GM21381 (cell line): ENCODE measurements at regions not wholly inside any gene's neighbourhood (a gene's known extent, or its start where the extent isn't known, plus 50 kb on each side); places are given as distances from the start of the nearest gene placed in this dataset.

Experiments
- ATAC-seq: cut with Tn5 transposase; IDR thresholded peaks from one replicate; pipeline ENCODE4 v1.9.1; 2021; ENCODE audit warnings: mild to moderate bottlenecking, moderate library complexity; ENCODE audit not compliant: unreplicated experiment

DNA sequence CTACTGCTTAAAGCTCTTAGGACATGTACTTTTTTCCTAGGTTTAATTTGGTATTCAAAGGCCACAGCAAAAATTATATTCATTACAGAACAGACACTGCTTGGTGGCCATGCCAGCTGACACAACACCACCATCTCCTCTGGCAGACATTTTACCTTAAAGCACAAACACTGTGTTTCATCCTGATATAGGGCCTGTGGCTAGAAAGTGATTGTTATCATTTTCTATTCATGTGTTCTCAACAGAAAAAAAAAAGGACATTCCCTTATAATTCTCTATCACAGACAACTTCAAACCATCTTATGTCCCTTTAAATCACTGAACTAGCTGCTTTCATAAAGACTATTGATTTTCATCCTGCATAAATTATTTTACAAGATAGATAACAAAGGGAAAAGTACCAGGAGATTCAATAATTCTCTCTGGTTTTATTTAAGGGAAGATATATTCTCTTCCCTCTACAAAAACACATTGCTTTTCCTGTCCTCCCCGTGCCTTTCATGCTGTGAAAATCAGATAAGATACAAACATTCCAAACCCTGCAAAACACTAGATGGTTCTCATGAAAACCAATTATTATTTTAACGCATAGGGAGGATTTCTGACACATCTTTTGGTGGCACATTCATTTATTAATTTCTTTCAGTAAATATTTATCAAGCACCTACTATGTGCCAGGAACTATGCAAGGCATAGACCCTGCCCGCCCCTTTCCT, 139.3 kb upstream of the TMCC3 start:
- ATAC-seq = no peak

DNA sequence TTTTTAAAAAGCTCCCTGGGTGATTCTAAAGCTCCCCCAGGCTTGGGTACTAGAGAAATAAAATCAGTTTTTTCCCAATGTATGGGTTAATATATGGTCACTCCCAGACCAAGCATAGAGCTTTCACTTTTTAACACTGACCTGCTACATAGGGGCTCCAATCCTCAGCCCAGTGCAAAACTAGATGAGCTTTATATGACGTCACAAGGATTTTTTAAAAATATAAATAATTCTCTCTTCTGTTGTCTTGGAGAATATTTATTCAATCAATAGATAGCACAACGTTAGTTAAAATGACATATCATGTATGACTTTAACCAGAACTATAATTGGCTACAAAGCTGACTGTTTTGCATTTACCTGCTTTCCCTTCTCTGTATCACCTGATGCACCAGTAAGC, 137.9 kb upstream of the TMCC3 start:
- ATAC-seq = no peak

DNA sequence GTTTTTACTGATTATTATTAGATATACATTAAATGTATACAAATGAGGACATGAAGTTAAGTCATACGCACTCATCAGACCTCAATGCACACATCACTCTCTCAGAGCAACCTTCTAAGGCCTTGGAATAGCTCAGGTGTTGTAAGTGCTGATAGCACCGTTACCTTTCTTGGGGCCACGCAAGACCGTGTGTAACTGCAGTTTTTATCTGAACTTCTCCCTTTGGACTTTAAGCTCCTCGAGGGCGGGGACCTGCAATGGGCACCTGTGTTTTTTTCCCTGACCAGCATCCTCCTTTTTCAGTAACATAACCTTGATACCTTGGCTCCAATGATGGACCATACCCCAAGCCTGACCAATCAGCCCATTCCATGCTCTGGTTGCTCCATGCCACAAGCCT, 136.5 kb upstream of the TMCC3 start:
- ATAC-seq = no peak

DNA sequence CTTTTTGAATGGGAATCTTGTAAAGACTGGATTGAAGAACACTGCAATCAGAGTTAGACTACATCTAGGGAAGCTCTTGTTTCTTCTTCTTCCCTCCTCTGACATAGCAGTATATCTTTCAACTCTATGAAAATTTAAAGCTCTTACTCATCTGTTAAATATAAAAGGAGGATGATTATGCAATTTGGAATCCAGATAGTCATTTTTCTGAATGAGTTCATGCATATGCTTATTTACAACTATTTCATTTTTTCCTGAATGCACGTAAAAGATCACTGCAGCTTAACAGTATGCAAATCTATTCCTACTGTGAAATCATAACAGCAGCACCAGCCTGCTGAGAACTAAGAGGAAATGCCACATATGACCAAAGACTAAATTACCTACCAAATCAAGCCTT, 133.5 kb upstream of the TMCC3 start:
- no peak for ATAC-seq

DNA sequence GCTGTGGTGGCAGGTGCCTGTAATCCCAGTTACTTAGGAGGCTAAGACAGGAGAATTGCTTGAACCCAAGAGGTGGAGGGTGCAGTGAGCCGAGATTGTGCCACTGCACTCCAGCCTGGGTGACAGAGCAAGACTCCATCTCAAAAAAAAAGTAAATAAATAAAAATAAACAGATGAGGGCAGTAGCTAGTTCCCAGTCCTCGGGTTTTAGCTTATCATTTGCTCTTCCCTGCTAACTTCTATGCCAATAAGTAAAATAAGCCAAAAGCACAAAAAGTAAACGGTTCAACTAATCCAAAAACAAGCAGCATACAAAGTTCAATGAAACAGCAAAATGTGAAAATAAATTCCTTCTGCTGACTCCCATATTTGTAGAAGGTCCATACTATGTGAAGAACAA, 133.0 kb upstream of the TMCC3 start:
- ATAC-seq = no peak

DNA sequence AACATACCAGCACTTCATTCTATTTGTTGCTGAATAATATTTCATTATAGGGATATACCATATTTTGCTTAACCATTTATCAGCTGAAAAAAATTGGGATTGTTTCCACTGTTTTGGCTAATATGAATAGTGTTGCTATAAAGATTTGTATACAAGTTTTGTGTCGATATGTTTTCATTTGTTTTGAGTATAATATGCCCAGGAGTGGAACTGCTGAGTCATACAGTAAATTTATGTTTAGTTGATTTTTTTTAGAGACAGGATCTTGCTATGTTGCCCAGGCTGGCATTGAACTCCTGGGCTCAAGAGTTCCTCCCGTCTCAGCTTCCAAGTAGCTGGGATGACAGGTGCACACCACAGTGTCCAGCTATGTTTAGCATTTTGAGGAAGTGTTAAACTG, 131.5 kb upstream of the TMCC3 start:
- no peak for ATAC-seq

DNA sequence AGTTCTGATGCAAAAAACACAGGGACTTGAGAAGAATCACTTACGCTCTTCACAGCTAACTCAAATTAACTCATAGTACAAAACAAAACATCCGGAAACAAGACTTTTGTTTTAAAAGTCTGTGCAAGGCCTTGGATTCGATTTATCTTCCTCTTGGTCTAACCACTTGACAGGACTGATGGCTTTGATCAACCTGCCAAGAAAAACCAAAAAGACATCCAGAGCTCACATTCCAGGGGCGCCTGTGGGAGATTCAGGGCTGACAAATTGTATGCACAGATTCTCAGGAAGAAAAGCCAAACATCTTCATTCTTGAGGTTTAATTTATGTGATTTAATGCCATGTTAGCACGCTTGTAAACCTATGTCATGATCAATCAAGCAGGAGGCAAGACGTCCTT, 129.1 kb upstream of the TMCC3 start:
- no peak for ATAC-seq

DNA sequence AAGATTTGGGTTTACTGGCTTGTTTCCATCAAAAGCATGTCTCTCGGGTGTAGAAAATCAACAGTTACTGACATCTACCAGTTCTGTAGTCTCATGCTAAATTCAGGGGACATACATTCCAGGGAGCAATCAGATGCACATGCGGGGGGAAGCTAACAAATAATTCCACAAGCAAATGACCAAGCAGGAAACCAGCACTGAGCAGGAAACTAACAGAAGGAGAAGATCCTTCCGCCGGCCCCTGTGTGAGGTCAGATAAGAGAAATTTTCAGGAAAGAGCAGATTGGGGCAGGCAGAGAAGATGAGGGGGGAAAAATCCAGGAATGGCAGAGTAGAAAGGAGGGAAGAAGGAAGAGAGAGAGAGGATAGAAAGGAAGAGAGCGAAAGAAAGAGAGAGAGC, 127.6 kb upstream of the TMCC3 start:
- ATAC-seq = no peak

DNA sequence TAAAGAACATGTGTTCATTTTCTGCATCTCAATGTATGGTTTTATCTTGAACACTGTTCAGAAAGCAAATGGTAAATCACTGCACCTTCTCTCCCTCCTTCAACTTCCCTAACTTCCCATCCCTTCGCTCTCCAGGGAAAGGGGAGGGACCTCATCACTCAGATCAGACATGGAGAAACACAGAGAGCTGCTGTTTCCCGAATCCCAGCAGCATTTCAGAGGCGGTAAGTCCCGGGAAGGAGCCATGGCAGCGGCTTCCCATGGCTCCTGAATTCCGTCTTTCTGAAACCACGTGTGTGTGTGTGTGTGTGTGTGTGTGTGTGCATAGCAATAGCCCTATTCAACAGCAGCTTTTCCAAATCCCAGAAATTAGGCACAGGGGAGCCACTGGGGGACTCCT, 125.4 kb upstream of the TMCC3 start:
- no peak for ATAC-seq

DNA sequence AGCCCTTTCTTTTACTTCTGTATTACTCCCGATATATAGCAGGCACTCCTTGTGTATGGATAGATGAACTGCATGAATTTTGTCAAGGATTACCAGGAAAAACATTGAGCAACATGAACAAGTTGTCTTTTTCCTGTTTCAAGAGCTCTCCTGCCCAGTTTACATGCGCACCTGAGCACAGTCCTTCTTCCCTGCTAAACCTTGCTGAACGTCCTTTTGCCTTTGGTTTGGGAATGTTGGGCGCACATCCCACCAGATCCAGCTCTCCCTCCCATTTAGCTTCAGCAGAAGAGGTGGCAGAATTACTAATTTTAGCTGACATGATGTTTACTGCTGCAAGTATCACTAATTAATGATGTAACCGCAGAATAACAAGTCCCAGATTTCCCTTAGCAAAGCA, 121.4 kb upstream of the TMCC3 start:
- ATAC-seq = no peak

DNA sequence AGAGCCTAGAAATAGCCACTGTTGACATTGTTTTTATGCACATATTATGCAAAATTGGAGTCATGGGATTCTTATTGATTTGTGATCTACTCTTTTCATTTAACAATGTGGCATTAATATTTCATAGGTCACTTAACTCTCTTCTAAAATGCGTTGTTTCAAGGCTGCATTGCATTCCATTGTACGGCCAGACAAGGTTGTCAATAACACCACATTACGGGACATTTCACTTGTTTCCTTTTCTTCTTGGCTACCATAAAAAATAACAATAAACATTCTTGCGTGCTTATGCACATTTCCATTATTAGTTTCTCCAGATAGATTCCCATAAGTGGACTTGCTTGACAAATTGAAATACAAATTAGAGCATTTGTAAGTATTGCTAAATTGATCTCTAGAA, 120.8 kb upstream of the TMCC3 start:
- ATAC-seq = no peak

DNA sequence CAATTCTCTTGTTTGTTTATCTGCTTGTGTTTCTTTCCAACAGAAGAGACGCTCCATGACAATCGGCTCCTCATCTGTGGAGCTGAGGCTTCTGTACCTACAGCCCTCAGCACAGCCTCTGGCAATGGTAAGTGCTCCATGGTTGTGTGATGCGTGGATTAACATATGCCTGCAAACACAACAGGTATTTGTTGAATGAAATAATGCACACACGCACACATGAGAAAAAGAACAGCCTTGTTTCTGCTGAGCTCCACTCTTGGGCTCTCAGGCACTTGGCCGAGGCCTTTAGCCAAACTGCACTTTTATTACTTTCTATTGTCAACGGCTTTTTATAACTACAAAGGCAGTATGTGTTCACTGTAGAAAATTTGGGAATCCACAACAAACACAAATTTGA, 120.4 kb upstream of the TMCC3 start:
- ATAC-seq = no peak

DNA sequence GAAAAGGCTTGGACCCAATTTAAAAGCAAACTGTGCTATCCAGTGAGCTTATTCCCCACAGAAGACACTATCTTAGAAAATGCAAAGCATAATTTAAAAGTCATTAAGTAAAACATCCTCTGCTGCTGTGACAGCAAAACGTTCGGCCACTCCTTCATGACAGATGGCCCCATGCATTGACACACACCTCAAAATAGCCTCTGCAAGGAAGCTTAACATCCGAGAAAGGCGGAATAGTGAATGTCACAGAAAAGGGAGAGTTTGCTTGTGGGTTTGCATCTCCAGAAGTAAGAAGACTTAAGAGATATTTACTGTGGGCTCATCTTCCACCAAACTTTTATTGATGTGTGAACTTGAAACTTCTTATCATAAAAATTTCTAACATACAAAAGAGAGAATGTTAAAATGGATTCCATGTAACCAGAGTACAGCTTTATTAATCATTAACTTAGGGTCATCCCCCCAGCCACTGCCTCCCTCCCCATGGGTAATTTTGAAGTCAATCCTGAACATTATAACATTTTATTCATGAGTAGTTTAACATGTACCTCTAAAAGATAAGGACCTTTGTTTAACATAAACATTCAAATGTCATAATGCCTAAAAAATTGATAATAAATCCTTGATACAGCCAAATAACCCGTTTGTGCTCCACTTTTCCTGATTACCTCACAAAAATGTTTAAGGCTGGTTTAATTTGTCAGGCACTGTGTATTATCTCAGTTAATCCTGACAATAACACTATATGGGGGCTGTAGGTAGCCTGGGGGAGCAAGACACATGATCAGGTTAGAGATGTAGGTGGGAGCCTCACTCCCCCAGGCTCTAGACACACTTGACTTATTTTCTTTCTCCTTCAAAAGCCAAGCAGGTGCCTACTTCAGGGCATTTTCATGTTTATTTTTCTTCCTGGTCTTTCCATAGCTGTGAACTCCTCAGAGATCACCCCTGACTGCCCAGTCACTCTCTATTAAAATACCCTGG, 119.7 kb upstream of the TMCC3 start:
- no peak for ATAC-seq

DNA sequence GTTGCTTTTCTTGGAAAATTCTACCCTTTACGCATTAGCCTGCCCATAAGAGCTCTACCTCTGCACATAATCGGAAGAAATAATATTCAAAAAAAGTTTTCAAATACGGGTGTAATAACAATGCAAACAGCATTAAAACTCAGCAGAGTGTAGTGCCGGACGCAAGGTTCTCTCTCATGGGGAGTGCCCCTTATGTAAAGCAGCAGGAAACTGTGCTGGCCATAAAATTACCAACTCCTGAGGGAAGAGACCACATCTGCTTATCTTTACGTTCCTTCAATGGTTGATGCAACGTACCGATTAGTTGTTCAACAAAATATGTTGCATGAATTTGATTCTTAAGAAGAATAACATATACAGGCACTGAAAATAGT, 118.7 kb upstream of the TMCC3 start:
- ATAC-seq = peak; percentile 84

DNA sequence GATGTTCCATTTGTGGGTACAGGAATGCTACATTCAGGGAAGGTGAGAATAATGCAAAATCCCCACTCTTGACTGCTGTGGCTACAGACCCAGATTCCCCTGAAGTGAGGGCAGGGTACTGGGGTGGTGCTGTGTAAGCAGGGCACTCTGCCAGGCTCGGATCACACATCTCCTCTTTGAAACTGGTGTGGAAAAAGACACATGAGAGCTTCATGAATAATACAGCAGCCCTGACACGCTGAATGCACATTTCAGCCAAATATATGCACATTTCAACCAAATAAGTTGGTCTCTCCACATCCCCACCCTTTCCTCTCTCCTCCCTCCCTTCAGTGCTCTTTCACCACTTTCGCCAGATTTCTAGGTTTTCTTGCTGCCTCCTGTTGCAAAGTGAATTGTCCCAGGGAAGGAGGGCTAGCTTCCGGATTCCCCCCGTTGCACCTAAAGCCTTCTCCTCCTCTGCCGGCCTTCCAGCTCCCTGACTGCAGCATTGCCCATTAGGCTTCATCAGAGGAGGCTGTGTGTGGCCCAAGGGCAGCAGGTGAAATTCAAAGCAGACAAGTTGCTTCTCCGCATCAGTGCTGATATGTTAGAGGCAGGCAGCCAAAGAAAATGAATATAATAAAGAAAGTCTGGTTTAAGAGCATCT, 118.2 kb upstream of the TMCC3 start:
- peak; percentile 37 for ATAC-seq

DNA sequence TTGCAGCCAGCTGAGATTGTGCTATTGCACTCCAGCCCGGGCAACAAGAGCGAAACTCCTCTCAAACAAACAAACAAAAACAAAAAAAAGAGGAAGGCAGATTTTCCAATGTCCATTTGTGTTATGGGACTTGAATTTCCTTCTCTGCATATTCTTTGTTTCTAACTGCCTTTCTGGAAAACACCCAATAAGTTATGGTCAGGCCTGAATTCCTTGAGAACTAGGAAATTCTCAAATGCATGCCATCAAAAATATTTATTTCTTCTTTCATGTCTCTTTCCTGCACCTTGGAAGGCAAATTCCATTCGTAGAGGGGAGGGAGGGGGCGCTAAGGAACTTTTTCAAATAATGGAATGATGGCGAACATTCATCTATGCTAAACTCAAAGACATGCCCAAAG, 117.6 kb upstream of the TMCC3 start:
- ATAC-seq = no peak

DNA sequence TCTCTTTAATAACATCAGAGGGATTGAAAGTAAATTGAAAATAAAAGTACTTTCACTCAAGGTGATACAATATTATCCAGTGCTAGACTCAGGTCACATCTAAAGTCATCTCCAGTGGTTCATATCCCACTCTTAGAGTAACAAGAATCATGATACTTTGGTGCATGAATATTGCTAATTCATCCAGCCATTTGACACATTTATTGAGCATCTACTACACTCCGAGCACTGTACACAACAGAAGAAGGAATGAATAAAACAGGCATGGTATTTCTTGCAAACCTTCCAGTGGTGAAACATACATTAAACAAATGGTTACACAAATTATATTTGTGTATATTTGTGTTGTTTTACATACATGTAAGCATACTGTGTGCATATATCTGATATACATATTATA, 116.0 kb upstream of the TMCC3 start:
- no peak for ATAC-seq

DNA sequence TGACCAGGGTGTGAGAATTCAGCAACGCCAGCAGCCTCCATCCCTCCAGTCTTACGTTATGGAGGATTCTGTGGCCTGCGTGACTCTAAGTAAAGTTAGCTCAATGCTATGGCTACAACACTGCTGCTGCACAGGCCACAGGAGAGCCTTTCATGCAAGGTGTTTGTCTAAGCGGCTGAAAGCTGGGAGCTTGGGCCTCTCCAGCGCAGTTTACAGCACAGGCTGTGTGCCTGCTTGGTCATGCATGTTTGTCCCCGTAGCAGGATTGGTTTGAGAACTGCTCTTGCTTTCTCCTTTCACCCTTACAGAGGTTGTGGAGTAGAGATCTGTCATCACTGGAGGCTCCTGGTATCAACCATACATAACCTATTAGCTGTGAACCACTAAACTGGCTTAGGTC, 113.1 kb upstream of the TMCC3 start:
- no peak for ATAC-seq

DNA sequence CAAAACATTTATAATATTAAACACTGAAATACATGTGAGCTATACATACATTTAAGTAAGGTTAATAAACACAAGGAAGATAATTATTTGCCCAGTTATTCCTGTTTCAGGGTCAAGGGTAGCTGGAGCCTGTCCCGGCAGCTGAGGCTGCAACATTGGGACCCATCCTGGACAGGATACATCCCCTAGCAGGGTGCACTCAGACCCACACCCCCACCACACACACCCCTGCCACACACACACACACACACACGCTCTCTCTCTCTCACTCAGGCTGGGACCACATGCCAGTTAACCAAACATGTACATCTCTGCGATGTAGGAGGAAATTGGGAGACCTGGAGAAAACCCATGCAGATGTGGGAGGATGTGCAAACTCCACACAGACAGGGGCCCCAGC, 112.6 kb upstream of the TMCC3 start:
- peak; percentile 13 for ATAC-seq

DNA sequence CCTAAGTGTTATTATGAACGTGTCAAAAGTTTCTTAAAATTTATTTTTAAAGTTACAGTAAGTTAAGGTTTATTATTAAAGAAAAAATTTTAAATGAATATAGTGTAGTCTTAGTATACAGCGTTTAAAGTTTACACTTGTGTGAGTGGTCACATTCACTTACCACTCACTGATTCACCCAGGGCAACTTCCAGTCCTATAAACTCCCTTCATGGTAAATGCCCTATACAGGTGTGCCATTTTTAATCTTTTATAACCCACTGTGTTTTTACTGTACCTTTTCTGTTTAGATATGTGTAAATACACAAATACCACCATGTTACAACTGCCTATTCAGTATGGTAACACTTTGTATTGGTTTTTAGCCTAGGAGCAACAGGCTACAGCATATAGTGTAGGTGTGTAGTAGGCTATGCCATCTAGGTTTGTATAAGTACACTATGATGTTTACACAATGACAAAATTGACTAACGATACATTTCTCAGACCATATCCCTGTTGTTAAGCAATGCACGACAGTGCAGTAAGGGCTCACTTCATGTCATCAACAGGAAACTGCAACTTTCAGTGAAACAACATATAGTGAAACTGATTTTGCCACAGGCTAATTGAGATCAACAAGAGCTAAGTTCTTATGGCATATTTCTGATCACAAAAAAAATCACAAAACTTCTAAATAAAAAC, 112.0 kb upstream of the TMCC3 start:
- peak; percentile 90 for ATAC-seq

DNA sequence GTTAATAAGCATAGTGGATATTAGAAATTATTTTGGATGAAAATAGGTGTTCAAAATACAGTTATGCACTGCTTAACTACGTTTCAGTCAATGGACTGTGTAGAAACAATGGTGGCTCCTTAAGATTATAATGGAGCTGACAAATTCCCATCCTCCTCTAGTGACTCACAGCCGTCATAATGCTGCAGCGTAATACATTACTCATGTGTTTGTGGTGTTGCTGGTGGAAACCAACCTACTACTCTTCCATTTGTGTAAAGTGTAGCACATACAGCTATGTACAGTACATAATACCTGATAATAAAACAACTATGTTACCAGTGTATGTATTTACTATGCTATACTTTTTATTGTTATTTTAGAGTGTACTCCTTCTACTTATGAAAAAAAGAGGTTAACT, 111.2 kb upstream of the TMCC3 start:
- no peak for ATAC-seq
